HepG2 (cell line): ENCODE measurements at regions not wholly inside any gene's neighbourhood (a gene's known extent, or its start where the extent isn't known, plus 50 kb on each side); places are given as distances from the start of the nearest gene placed in this dataset.

Experiments
- CENPT ChIP-seq: sonication (generic); formaldehyde crosslinking; IDR thresholded peaks from 2 replicates; pipeline ENCODE4 v1.8.0; 2022; ENCODE audit warnings: low read depth, mild to moderate bottlenecking, moderate library complexity, missing genetic modification reagents
- FOXK1 ChIP-seq: sonication (generic); formaldehyde crosslinking; IDR thresholded peaks from 2 replicates; pipeline ENCODE4 v1.4.0; 2020; ENCODE audit warnings: low read depth, missing genetic modification reagents, borderline replicate concordance
- HNF4A ChIP-seq: sonication (generic); formaldehyde crosslinking; IDR thresholded peaks from 2 replicates; pipeline ENCODE4 v1.4.0; 2020; ENCODE audit warnings: missing genetic modification reagents
- MIXL1 ChIP-seq: IDR thresholded peaks from 2 replicates; pipeline ENCODE4 v1.6.1; 2016
- U2AF2 ChIP-seq: fragments of 200-400 bp; formaldehyde crosslinking; IDR thresholded peaks from 2 replicates; pipeline ENCODE4 v1.6.1; 2017; ENCODE audit warnings: low read depth, mild to moderate bottlenecking, low read length
- ZFP1 ChIP-seq: IDR thresholded peaks from 2 replicates; pipeline ENCODE4 v1.6.1; 2016
- ZNF543 ChIP-seq: sonication (generic); formaldehyde crosslinking; IDR thresholded peaks from 2 replicates; pipeline ENCODE4 v1.4.0; 2020; ENCODE audit warnings: mild to moderate bottlenecking, missing genetic modification reagents
- ZNF781 ChIP-seq: sonication (generic); formaldehyde crosslinking; IDR thresholded peaks from 2 replicates; pipeline ENCODE4 v1.5.1; 2020; ENCODE audit warnings: borderline replicate concordance, mild to moderate bottlenecking, missing genetic modification reagents; ENCODE audit errors: not compliant biosample characterization
- TF ChIP-seq, protein P1 (sequence below): sonication (generic); formaldehyde crosslinking; IDR thresholded peaks from 2 replicates; pipeline ENCODE4 v1.4.0; 2020; ENCODE audit warnings: mild to moderate bottlenecking, missing genetic modification reagents
- TF ChIP-seq, protein P2 (sequence below): sonication (generic); formaldehyde crosslinking; IDR thresholded peaks from 2 replicates; pipeline ENCODE4 v1.4.0; 2020; ENCODE audit warnings: mild to moderate bottlenecking, missing genetic modification reagents, borderline replicate concordance
- TF ChIP-seq, protein P3 (sequence below): IDR thresholded peaks from 2 replicates; pipeline ENCODE4 v1.6.1; 2016; ENCODE audit warnings: low read depth, control low read depth
- TF ChIP-seq, protein P4 (sequence below): sonication (generic); formaldehyde crosslinking; IDR thresholded peaks from 2 replicates; pipeline ENCODE4 v1.8.0; 2022; ENCODE audit warnings: missing genetic modification reagents, mild to moderate bottlenecking, moderate library complexity, borderline replicate concordance

DNA sequence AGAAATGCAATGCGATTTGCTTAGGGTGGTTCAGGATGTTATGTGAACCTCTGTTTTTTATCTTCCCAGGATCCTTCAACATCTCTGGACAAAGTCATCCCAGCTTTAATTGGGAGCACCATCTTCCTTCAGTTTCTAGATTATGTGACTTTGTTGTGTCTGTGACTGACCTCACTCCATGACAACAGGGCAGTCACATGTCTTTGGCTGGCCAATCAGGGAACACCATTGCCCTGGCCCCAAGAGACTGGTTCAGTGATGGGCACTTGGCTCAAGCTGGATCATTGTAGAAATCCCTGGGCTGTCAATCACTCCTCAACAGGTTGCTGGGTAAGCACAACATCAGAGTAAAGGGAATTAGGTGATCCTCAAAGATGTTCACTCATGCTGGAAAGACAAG, 499.7 kb downstream of the XYLT1 start (continued):
- TF ChIP-seq, protein P1, sequence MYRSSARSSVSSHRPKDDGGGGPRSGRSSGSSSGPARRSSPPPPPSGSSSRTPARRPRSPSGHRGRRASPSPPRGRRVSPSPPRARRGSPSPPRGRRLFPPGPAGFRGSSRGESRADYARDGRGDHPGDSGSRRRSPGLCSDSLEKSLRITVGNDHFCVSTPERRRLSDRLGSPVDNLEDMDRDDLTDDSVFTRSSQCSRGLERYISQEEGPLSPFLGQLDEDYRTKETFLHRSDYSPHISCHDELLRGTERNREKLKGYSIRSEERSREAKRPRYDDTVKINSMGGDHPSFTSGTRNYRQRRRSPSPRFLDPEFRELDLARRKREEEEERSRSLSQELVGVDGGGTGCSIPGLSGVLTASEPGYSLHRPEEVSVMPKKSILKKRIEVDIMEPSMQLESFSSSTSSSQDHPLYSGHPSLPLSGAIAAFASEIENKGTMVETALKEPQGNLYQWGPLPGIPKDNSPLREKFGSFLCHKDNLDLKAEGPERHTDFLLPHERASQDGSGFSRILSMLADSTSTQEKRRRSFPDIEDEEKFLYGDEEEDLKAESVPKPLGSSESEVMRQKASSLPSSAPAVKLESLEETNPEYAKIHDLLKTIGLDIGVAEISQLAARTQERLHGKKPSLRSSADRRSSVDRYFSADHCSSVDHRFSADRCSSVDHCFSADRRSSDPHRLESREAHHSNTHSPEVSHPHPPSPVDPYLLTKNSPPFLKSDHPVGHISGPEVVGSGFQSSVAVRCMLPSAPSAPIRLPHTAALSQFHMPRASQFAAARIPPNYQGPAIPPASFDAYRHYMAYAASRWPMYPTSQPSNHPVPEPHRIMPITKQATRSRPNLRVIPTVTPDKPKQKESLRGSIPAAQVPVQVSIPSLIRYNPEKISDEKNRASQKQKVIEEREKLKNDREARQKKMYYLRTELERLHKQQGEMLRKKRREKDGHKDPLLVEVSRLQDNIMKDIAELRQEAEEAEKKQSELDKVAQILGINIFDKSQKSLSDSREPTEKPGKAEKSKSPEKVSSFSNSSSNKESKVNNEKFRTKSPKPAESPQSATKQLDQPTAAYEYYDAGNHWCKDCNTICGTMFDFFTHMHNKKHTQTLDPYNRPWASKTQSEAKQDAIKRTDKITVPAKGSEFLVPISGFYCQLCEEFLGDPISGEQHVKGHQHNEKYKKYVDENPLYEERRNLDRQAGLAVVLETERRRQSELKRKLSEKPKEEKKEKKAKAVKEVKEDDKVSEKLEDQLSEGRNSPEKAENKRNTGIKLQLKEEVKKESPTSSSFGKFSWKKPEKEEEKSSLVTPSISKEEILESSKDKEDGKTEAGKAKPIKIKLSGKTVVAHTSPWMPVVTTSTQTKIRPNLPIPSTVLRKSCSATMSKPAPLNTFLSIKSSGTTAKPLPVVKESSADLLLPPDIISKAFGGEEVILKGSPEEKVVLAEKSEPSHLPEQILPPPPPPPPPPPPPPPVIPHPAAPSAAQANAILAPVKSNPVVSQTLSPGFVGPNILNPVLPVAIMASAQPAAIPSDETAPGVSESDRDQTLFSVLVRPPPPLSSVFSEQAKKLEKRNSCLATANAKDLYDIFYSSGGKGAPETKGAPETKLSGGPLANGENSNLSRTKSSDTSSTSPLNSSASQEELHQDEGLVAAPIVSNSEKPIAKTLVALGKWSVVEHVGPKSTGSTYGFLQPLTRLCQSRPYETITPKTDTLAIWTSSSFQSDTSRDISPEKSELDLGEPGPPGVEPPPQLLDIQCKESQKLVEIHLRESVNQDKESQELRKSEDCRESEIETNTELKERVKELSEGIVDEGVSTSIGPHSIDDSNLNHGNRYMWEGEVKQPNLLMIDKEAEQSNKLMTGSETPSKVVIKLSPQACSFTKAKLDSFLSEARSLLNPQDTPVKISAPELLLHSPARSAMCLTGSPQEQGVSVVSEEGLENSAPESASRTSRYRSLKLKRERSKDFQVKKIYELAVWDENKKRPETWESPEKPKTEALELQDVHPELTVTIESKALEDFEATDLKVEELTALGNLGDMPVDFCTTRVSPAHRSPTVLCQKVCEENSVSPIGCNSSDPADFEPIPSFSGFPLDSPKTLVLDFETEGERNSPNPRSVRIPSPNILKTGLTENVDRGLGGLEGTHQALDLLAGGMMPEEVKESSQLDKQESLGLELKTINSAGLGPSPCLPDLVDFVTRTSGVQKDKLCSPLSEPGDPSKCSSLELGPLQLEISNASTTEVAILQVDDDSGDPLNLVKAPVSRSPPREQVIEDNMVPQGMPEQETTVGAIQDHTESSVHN, result no peak
- TF ChIP-seq ZFP1, result no peak
- TF ChIP-seq HNF4A (CRISPR knock-in tag), result no peak
- TF ChIP-seq, protein P2, sequence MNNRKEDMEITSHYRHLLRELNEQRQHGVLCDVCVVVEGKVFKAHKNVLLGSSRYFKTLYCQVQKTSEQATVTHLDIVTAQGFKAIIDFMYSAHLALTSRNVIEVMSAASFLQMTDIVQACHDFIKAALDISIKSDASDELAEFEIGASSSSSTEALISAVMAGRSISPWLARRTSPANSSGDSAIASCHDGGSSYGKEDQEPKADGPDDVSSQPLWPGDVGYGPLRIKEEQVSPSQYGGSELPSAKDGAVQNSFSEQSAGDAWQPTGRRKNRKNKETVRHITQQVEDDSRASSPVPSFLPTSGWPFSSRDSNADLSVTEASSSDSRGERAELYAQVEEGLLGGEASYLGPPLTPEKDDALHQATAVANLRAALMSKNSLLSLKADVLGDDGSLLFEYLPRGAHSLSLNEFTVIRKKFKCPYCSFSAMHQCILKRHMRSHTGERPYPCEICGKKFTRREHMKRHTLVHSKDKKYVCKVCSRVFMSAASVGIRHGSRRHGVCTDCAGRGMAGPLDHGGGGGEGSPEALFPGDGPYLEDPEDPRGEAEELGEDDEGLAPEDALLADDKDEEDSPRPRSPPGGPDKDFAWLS (CRISPR knock-in tag), result no peak
- TF ChIP-seq, protein P3, sequence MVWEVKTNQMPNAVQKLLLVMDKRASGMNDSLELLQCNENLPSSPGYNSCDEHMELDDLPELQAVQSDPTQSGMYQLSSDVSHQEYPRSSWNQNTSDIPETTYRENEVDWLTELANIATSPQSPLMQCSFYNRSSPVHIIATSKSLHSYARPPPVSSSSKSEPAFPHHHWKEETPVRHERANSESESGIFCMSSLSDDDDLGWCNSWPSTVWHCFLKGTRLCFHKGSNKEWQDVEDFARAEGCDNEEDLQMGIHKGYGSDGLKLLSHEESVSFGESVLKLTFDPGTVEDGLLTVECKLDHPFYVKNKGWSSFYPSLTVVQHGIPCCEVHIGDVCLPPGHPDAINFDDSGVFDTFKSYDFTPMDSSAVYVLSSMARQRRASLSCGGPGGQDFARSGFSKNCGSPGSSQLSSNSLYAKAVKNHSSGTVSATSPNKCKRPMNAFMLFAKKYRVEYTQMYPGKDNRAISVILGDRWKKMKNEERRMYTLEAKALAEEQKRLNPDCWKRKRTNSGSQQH (CRISPR knock-in tag), result no peak
- TF ChIP-seq, protein P4, sequence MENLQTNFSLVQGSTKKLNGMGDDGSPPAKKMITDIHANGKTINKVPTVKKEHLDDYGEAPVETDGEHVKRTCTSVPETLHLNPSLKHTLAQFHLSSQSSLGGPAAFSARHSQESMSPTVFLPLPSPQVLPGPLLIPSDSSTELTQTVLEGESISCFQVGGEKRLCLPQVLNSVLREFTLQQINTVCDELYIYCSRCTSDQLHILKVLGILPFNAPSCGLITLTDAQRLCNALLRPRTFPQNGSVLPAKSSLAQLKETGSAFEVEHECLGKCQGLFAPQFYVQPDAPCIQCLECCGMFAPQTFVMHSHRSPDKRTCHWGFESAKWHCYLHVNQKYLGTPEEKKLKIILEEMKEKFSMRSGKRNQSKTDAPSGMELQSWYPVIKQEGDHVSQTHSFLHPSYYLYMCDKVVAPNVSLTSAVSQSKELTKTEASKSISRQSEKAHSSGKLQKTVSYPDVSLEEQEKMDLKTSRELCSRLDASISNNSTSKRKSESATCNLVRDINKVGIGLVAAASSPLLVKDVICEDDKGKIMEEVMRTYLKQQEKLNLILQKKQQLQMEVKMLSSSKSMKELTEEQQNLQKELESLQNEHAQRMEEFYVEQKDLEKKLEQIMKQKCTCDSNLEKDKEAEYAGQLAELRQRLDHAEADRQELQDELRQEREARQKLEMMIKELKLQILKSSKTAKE (CRISPR knock-in tag), result no peak
- TF ChIP-seq ZNF781 (CRISPR knock-in tag), result no peak
- TF ChIP-seq ZNF543 (CRISPR knock-in tag), result no peak
- no peak for TF ChIP-seq FOXK1
- no peak for TF ChIP-seq MIXL1 (CRISPR knock-in tag)
- no peak for TF ChIP-seq U2AF2
- no peak for TF ChIP-seq CENPT (CRISPR knock-in tag)
